H1 (cell line): ENCODE measurements at regions not wholly inside any gene's neighbourhood (a gene's known extent, or its start where the extent isn't known, plus 50 kb on each side); places are given as distances from the start of the nearest gene placed in this dataset.

ENCODE experiments used
- CTCF ChIA-PET: fragments of 300-600 bp; sonication (Branson Sonifier 250); formaldehyde crosslinking; loops from one replicate; lab custom pipeline; 2021; ENCODE audit not compliant: partially characterized antibody; lab: Charles Lee
- POLR2A ChIA-PET: fragments of 300-600 bp; sonication (Branson Sonifier 250); formaldehyde crosslinking; loops from one replicate; lab custom pipeline; 2021; ENCODE audit warnings: inconsistent platforms; ENCODE audit not compliant: partially characterized antibody; lab: Charles Lee
- DNase-seq, 2 experiments: peaks; one replicate each; pipeline versions ENCODE4 v3.0.0 to v3.0.0-alpha.2; 2010 to 2022; ENCODE audit warnings: low spot score in 2 of 2, low read depth in 1 of 2, mixed read lengths in 1 of 2
- FAIRE-seq: peaks from 2 replicates; lab custom pipeline; 2011; peaks lifted over from hg19 to GRCh38; lab: Jason Lieb, UNC
- H2AFZ ChIP-seq: 2 replicates; pipeline ENCODE4 v1.8.1; 2012; ENCODE audit warnings: low read length, inconsistent platforms
- H2AK5ac ChIP-seq: 2 replicates; pipeline ENCODE4 v1.6.1; 2013; ENCODE audit warnings: low read depth, low read length
- H2BK120ac ChIP-seq: replicated peaks from 2 replicates; pipeline ENCODE3; 2013; ENCODE audit warnings: low read depth, low read length, inconsistent platforms
- H2BK12ac ChIP-seq: 2 replicates; pipeline ENCODE4 v1.6.1; 2013; ENCODE audit warnings: low read depth, low read length
- H2BK15ac ChIP-seq: 2 replicates; pipeline ENCODE4 v1.6.1; 2013; ENCODE audit warnings: low read length
- H2BK20ac ChIP-seq: 2 replicates; pipeline ENCODE4 v1.6.1; 2013; ENCODE audit warnings: low read length
- H2BK5ac ChIP-seq: 2 replicates; pipeline ENCODE4 v1.6.1; 2013; ENCODE audit warnings: low read depth, low read length
- H3K14ac ChIP-seq: 2 replicates; pipeline ENCODE4 v1.6.1; 2013; ENCODE audit warnings: inconsistent platforms; ENCODE audit not compliant: insufficient read length
- H3K18ac ChIP-seq: 2 replicates; pipeline ENCODE4 v1.6.1; 2013; ENCODE audit warnings: low read length; ENCODE audit errors: extremely low read depth
- H3K23ac ChIP-seq: 2 replicates; pipeline ENCODE4 v1.6.1; 2013; ENCODE audit warnings: inconsistent platforms; ENCODE audit not compliant: insufficient read length
- H3K23me2 ChIP-seq: 2 replicates; pipeline ENCODE4 v1.6.1; 2013; ENCODE audit warnings: low read depth, low read length
- H3K27ac ChIP-seq: 2 replicates; pipeline ENCODE4 v1.6.1; 2011; ENCODE audit warnings: low read depth, low read length, inconsistent platforms
- H3K27me3 ChIP-seq, 4 experiments: replicated peaks in 1 of 4; 1 replicate in 1 of 4; 2 replicates in 3 of 4; pipeline versions ENCODE4 v1.6.1 to v1.8.1; 2011 to 2013; ENCODE audit warnings: low read length in 3 of 4, mild to moderate bottlenecking in 3 of 4, inconsistent platforms in 2 of 4, mixed read lengths in 2 of 4, moderate library complexity in 1 of 4; ENCODE audit not compliant: control insufficient read depth in 3 of 4, insufficient read depth in 3 of 4; ENCODE audit errors: extremely low read depth in 1 of 4
- H3K36me3 ChIP-seq, 4 experiments: 2 replicates each; pipeline versions ENCODE4 v1.6.1 to v1.8.1; 2011 to 2013; ENCODE audit warnings: mild to moderate bottlenecking in 4 of 4, low read length in 3 of 4, moderate library complexity in 2 of 4, control low read depth in 1 of 4, inconsistent platforms in 1 of 4; ENCODE audit not compliant: insufficient read depth in 4 of 4, control insufficient read depth in 2 of 4
- H3K4ac ChIP-seq: replicated peaks from 2 replicates; pipeline ENCODE3; 2013; ENCODE audit warnings: low read length, low read depth, mixed read lengths, inconsistent platforms; ENCODE audit not compliant: insufficient read length
- H3K4me1 ChIP-seq, 4 experiments: replicated peaks in 1 of 4; 1 replicate in 1 of 4; 2 replicates in 3 of 4; pipeline versions ENCODE4 v1.6.1 to v1.8.1; 2011 to 2013; ENCODE audit warnings: low read length in 3 of 4, inconsistent platforms in 2 of 4, mixed read lengths in 1 of 4; ENCODE audit not compliant: insufficient read depth in 4 of 4, control insufficient read depth in 3 of 4
- H3K4me2 ChIP-seq, 2 experiments: 2 replicates each; pipeline versions ENCODE4 v1.6.1 to v1.8.1; 2011 to 2013; ENCODE audit warnings: low read depth in 2 of 2, low read length in 2 of 2, control low read depth in 1 of 2, inconsistent platforms in 1 of 2, mild to moderate bottlenecking in 1 of 2; ENCODE audit not compliant: insufficient read depth in 1 of 2
- H3K4me3 ChIP-seq, 4 experiments: fragments of 200-600, 300-600 bp in 1 of 4; sonication (generic), shearing (Covaris generic), sonication (Bioruptor Twin) in 1 of 4; 2 replicates each; pipeline versions ENCODE4 v1.5.1 to v1.8.1; 2011 to 2016; ENCODE audit warnings: low read length in 4 of 4, low read depth in 3 of 4, control low read depth in 2 of 4, inconsistent platforms in 2 of 4, mild to moderate bottlenecking in 2 of 4, mixed read lengths in 1 of 4, moderate library complexity in 1 of 4; ENCODE audit not compliant: insufficient read depth in 2 of 4; ENCODE audit errors: extremely low read depth in 1 of 4
- H3K56ac ChIP-seq: replicated peaks from 2 replicates; pipeline ENCODE3; 2013; ENCODE audit warnings: low read depth, mild to moderate bottlenecking, mixed read lengths, low read length, inconsistent platforms; ENCODE audit not compliant: insufficient read length
- H3K79me1 ChIP-seq: 2 replicates; pipeline ENCODE4 v1.6.1; 2013; ENCODE audit warnings: low read depth, low read length, control low read depth
- H3K79me2 ChIP-seq, 2 experiments: 2 replicates each; pipeline versions ENCODE4 v1.6.1 to v1.8.1; 2012 to 2013; ENCODE audit warnings: low read length in 2 of 2, mild to moderate bottlenecking in 2 of 2, inconsistent platforms in 1 of 2; ENCODE audit not compliant: insufficient read depth in 2 of 2, control insufficient read depth in 1 of 2
- H3K9ac ChIP-seq, 4 experiments: replicated peaks in 1 of 4; 1 replicate in 1 of 4; 2 replicates in 3 of 4; pipeline versions ENCODE4 v1.6.1 to v1.8.1; 2011 to 2013; ENCODE audit warnings: low read depth in 3 of 4, low read length in 3 of 4, control low read depth in 2 of 4, mild to moderate bottlenecking in 2 of 4, moderate library complexity in 2 of 4, inconsistent platforms in 1 of 4; ENCODE audit errors: extremely low read depth in 1 of 4
- H3K9me3 ChIP-seq, 2 experiments: 2 replicates each; pipeline versions ENCODE4 v1.6.1 to v1.8.1; 2012 to 2013; ENCODE audit warnings: mild to moderate bottlenecking in 2 of 2, moderate library complexity in 2 of 2, control low read depth in 1 of 2, inconsistent platforms in 1 of 2, low read depth in 1 of 2, low read length in 1 of 2, mixed read lengths in 1 of 2; ENCODE audit not compliant: insufficient read depth in 2 of 2
- H4K20me1 ChIP-seq, 2 experiments: replicated peaks in 1 of 2; 2 replicates each; pipeline versions ENCODE3 to v1.8.1; 2011 to 2013; ENCODE audit warnings: inconsistent platforms in 2 of 2, low read length in 2 of 2, mild to moderate bottlenecking in 1 of 2; ENCODE audit not compliant: insufficient read depth in 2 of 2, control insufficient read depth in 1 of 2
- H4K5ac ChIP-seq: 2 replicates; pipeline ENCODE4 v1.6.1; 2013; ENCODE audit warnings: low read length, low read depth, mixed read lengths, inconsistent platforms; ENCODE audit not compliant: insufficient read length
- H4K8ac ChIP-seq: 2 replicates; pipeline ENCODE4 v1.8.0; 2013; ENCODE audit warnings: mild to moderate bottlenecking, moderate library complexity, low read length, inconsistent platforms; ENCODE audit not compliant: insufficient read depth; ENCODE audit errors: extremely low read depth
- H4K91ac ChIP-seq: replicated peaks from 2 replicates; pipeline ENCODE3; 2013; ENCODE audit warnings: low read length, mixed read lengths, inconsistent platforms; ENCODE audit not compliant: insufficient read length
- BCL11A ChIP-seq, 2 experiments: IDR thresholded peaks; one replicate each; pipeline ENCODE4 v1.6.1; 2011; ENCODE audit warnings: low read depth in 2 of 2, low read length in 2 of 2, mild to moderate bottlenecking in 2 of 2
- BRCA1 ChIP-seq: IDR thresholded peaks from 2 replicates; pipeline ENCODE4 v1.6.1; 2012; ENCODE audit warnings: low read depth, low read length, improper control_type of control experiment
- CBX8 ChIP-seq: fragments of 300-800, 300-1000 bp; sonication (generic); IDR thresholded peaks from 2 replicates; pipeline ENCODE4 v1.7.1; 2016; ENCODE audit warnings: low read depth, low read length, borderline replicate concordance
- POU5F1 ChIP-seq: IDR thresholded peaks from 2 replicates; pipeline ENCODE4 v1.6.1; 2011; ENCODE audit warnings: low read depth, mild to moderate bottlenecking, low read length, moderate library complexity
- RXRA ChIP-seq: IDR thresholded peaks from 2 replicates; pipeline ENCODE4 v1.6.1; 2011; ENCODE audit warnings: low read depth, mild to moderate bottlenecking, low read length, moderate library complexity; ENCODE audit not compliant: insufficient read depth
- SAP30 ChIP-seq: fragments of 300-600 bp; sonication (generic); IDR thresholded peaks from 2 replicates; pipeline ENCODE4 v1.7.1; 2012; ENCODE audit warnings: low read length, moderate library complexity, mild to moderate bottlenecking, inconsistent platforms; ENCODE audit not compliant: insufficient read depth, insufficient replicate concordance
- ZNF274 ChIP-seq: IDR thresholded peaks from 2 replicates; pipeline ENCODE4 v1.7.0; 2012; ENCODE audit warnings: low read length, borderline replicate concordance; ENCODE audit errors: extremely low read depth
- WGBS, 2 experiments: shearing (Covaris generic) in 1 of 2; methylation state at CpG; one replicate each; pipeline versions ENCODE4 v1.1.6 to v1.1.7; 2013 to 2015; ENCODE audit warnings: low lambda C conversion rate in 2 of 2, mixed read lengths in 2 of 2, inconsistent platforms in 1 of 2, low coverage in 1 of 2, missing lambda C conversion rate in 1 of 2; ENCODE audit not compliant: insufficient replicate concordance in 2 of 2, insufficient coverage in 1 of 2, insufficient read length in 1 of 2; ENCODE audit errors: extremely low coverage in 1 of 2, missing lambda C conversion rate in 1 of 2; 5-methylcytosine and 5-hydroxymethylcytosine counted together

- Histone ChIP-seq H2BK120ac (no peak overlapping the region), H2BK15ac (no peak overlapping the region), H2AFZ (no peak overlapping the region), H3K79me2 (no peaks in the 10 kb centered on the region), H3K79me1 (no peaks in the 10 kb centered on the region), H4K5ac (no peak overlapping the region), H4K20me1 (no peaks in the 10 kb centered on the region), H2BK20ac (no peak overlapping the region), H4K8ac (no peak overlapping the region), H3K18ac (no peak overlapping the region), H3K23me2 (no peaks in the 10 kb centered on the region), H3K4me2 (no peak overlapping the region), H2AK5ac (no peak overlapping the region), H2BK5ac (no peak overlapping the region), H2BK12ac (no peak overlapping the region), H3K56ac (no peak overlapping the region), H3K4me3 (no peak overlapping the region), H3K9me3 (peaks cover 15 to 18% of the 10 kb centered on the region in 2 experiments), H3K4me1 (peaks cover 0 to 2% (median 0%) of the 10 kb centered on the region in 4 experiments; a peak in 1 of 7 replicates), H3K4ac (no peak overlapping the region), H3K23ac (no peak overlapping the region), H4K91ac (no peak overlapping the region), H3K27me3 (no peaks in the 10 kb centered on the region), H3K14ac (no peak overlapping the region), H3K27ac (no peak overlapping the region), H3K36me3 (peaks cover 0 to 5% (median 0%) of the 10 kb centered on the region in 4 experiments; a peak in 1 of 8 replicates), H3K9ac (no peak overlapping the region)
- CTCF ChIA-PET: no interaction called here
- POLR2A ChIA-PET: no interaction called here
- WGBS, 2 experiments: 94% methylated on average over 9 of the region's 9 CpGs; no CpG with 5 or more reads in 1 of the 2 experiments
- FAIRE-seq: no peak
- TF ChIP-seq BRCA1: no peak
- TF ChIP-seq BCL11A (IDR thresholded peaks at IDR 0.05; ENCODE audit: low read depth in 2 of 2, low read length in 2 of 2): no peak
- TF ChIP-seq CBX8: no peak
- TF ChIP-seq POU5F1: no peak
- TF ChIP-seq RXRA: no peak
- no peak for TF ChIP-seq ZNF274
- no peak for TF ChIP-seq SAP30
- no peak for DNase-seq
These were observed 705.2 kb downstream of the LRFN5 start for GRCh38 chr14:42311876-42312275.
